ENCODE measurements at regions not wholly inside any gene's neighbourhood (a gene's known extent, or its start where the extent isn't known, plus 50 kb on each side); places are given as distances from the start of the nearest gene placed in this dataset.

DNA sequence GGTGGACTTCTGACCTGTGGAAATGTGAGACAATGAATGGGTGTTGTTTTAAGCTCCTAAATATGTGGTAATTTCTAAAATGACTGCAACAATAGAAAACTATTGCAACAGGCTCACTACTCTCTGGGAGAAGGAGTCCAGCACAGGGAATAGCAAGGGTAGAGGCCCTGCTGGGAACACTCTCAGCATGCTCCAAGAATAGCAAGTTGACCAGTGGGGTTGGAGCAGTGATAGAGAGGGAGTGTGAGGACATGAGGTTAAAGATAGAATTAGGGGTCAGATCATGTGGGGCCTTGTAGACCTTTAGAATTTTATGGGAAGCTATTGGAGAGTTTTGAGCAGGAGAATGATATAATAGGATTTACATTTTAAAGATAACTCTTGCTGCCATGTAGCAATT is 346.7 kb upstream of the CCDC196 start:
- TF ChIP-seq, protein P1, sequence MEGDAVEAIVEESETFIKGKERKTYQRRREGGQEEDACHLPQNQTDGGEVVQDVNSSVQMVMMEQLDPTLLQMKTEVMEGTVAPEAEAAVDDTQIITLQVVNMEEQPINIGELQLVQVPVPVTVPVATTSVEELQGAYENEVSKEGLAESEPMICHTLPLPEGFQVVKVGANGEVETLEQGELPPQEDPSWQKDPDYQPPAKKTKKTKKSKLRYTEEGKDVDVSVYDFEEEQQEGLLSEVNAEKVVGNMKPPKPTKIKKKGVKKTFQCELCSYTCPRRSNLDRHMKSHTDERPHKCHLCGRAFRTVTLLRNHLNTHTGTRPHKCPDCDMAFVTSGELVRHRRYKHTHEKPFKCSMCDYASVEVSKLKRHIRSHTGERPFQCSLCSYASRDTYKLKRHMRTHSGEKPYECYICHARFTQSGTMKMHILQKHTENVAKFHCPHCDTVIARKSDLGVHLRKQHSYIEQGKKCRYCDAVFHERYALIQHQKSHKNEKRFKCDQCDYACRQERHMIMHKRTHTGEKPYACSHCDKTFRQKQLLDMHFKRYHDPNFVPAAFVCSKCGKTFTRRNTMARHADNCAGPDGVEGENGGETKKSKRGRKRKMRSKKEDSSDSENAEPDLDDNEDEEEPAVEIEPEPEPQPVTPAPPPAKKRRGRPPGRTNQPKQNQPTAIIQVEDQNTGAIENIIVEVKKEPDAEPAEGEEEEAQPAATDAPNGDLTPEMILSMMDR (IDR thresholded peaks at IDR 0.05; ENCODE audit: poor library complexity): no peak
- TF ChIP-seq EZH2phosphoT487 (IDR thresholded peaks at IDR 0.05; ENCODE audit: low read depth, severe bottlenecking, unreplicated experiment) (no peak), EZH2 (IDR thresholded peaks at IDR 0.05; ENCODE audit: borderline replicate concordance) (no peak)

Data from hepatocyte (in vitro differentiated cells).